ENCODE measurements at regions not wholly inside any gene's neighbourhood (a gene's known extent, or its start where the extent isn't known, plus 50 kb on each side); places are given as distances from the start of the nearest gene placed in this dataset.
A peak's percentile ranks its signal among the peaks of the same experiment; 100 is the strongest.

DNA sequence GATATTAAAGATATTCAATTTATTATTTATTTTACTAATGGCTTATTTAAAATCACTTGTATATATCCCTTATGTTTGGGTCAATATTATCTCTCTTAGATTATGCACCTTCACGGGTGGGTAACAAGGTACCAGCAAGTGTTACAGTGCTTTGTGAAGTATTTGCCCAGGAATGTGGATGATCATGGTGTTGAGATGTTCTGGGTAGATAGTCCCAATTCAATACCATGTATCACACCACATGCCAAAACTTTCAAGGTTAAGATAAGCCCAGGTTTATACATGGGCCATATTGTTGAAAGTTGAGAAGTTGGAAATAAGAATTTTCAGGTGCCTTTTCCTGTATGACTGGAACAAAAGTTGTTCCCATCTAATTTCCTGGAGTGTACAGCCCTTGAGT lies 131.3 kb upstream of the RASSF8 start:
- no peak for DNase-seq (ENCODE audit: low read depth)

DNA sequence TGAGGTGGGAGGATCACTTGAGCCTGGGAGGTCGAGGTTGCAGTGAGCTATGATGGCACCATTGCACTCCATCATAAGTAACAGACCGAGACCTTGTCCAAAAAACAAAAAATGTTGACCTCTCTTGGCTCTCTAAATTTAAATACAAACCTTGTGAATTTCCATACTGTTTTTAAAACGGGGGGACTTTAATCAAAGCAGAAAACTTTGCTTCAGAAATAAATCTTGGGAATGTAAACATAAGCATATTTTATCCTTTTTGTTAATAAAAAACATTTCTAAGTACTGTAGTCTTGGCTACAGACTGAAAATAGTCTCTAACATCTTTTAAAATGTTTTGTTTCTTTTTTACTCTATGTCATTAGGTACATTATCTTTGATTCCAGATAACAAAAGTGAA lies 130.7 kb upstream of the RASSF8 start:
- DNase-seq (ENCODE audit: low read depth): no peak

DNA sequence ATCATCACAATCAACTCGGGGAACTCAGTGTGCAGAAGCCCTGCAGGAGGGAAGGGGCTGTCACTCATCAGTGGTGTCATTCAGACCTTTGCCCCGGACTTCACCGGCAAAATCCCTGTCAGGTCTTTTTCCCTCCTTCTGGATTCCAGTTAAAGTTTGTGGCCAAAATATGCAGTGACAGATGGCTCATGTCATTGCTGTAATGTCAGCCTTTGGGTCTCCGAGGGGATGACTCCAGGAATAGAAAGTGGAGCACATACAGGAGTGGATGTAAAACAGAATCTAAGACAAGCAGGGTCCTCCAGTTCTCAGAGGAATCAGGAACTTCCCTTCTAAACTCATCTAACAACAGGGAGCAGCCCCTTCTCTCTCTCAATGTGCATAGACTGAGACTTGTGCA lies 130.3 kb upstream of the RASSF8 start:
- no peak for DNase-seq (ENCODE audit: low read depth)

DNA sequence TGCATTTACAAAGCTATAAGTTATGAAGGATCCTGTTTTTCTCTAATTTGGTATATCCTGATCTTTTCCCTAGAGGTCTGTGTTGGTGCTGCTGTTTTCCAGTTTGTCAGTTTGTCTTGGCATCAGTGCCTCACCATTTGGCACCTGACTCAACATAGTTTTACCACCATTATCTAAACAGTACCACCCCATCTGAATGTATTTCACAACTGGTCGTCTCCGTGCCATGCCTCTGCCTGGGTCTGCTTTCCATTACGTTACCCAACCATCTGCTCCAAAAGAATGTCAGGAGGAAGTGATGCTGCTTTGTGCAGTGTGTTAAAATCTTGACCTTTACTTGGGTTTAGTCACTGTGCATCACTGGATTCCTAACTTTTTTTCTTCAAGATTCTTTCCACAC lies 129.3 kb upstream of the RASSF8 start:
- peak; percentile 93 for DNase-seq (ENCODE audit: low read depth)

DNA sequence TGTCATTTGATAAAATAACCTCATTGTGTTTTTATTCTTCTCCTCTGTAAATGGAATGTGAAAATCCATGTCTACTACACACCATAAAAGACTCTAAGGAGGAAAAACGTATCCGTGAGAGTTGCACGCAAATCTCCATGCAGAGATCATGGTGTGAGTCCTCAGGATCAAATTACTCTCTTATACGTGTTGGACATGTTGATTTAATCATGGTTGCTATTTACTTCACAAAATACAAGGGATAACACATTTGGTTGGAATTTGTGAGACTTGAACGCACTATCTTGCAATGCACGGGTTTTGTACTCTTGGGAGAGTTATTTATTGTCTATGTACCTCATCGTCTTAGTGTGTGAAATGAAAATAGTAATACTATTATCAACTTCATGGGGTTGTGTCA lies 128.0 kb upstream of the RASSF8 start:
- DNase-seq (ENCODE audit: low read depth): peak; percentile 55

DNA sequence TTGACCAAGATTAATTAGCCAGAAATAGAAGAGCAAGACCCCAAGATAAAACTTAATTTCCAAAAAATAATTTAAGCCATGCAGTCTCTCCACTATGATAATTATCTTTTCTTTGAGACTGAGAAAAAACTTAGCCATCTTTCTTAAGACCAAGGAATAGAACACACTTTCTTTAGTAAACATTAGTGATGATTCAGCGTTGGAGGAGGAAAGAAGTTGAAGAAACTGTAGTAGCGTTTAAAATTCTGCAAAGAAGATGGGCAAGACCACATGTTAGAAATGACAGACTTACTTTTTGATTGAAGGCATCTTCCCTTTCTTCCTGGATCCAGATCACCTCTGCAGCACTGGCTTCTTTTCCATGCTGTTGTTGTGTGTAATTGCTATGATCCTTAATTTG lies 124.8 kb upstream of the RASSF8 start:
- DNase-seq (ENCODE audit: low read depth): no peak

DNA sequence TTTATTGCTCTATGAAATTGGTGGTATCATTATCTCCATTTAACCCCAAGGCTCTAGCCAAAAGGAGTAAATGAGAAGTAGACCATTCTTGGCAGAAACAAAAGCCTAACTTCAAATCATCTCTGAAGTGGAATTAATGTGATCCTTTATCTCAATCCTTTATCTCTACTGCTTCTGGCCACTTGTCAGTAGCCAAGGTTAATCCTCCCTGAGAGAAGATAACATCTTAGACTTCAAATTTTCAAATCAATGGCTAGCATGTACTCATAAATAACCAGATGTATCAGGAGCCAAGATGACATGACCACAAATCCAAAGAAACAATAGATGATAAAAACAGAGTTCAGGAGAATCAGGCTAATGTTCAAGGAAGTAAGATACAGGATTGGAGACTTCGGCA lies 123.1 kb upstream of the RASSF8 start:
- peak; percentile 45 for DNase-seq (ENCODE audit: low read depth)

DNA sequence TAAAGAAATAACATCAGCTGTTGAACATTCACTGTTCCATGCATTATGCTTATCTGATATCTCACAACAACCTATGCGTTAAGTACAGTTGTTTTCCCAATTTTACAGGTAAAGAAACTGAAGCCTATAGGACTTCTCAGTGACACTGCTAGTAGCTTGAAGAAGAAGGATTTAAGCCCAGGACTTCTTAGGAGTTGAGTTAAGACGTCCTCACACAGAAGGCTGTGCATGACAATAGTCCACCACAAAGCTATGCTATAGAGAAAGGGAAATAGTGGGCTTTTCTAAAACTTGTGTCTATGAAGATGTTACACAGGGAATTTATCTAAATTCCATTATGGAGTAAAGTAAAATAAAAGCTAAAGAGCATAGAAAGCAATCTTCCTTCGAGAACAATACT lies 120.5 kb upstream of the RASSF8 start:
- DNase-seq (ENCODE audit: low read depth): no peak

DNA sequence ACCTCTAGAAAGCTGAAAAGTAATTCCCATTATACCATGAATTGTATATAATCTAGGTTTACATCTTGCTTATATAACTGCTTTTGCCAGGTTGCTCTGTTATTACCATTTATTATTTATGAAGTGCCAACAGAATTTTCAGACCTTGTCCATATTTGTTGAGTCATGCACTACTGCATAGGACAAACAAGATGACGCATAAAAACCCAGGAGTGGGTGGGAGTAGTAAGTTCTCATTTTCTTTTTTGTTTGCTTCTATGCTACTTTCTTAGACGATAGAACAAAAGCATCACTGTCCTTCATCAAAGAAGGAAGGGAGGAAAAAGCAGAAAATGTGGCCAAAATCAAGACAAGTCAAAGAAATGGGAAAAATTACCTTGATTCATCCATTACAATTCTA lies 119.0 kb upstream of the RASSF8 start:
- DNase-seq (ENCODE audit: low read depth): peak; percentile 43

DNA sequence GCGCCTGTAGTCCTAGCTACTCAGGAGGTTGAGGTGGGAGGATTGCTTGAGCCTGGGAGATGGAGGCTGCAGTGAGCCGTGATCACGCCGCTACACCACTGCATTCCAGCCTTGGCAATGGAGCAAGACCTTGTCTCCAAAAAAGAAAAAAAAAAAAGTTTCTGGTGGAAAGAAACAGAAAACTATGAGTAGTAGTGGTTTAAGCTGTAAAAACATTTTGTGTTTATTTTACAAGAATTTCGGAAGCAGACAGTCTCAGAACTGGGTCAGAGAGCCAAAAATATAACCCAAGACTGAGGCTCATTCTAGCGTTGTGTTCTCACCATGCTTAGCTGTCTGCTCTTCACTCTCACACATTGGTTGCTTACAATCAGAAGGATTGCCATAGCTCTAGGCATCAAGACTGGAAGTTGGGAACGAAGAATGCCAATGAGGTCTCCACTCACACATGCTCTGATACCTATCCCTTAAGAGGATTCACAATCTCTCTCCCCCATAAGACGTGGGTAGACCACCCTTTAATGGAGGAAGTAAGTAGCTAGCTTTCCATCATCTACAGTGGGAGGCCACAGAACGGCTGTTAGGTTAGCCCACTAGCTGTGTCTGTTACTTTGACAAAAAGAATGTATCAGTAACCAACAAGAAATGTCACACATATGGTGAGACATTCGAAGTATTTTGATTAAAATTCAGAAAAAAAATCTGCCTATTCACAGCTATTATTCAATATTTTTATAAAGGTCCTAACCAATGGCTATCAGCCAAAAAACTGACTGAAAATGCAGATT lies 117.6 kb upstream of the RASSF8 start:
- no peak for DNase-seq (ENCODE audit: low read depth)

DNA sequence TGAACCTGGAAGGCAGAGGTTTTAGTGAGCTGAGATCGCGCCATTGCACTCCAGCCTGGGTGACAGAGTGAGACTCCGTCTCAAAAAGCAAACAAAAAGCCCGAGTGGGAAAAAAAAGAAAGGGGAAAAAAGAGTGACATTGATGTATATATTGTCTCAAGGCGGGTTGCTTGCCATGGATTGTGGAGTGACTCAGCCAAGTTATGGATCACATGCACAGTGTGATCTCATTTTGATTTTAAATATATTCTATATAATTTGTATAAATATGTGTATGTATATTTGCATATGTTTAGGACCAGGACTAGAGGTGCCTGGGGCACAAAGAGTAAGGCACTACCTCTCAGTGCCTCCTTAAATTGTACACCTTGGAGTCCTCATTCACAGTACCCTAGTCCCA lies 116.2 kb upstream of the RASSF8 start:
- DNase-seq (ENCODE audit: low read depth): no peak

DNA sequence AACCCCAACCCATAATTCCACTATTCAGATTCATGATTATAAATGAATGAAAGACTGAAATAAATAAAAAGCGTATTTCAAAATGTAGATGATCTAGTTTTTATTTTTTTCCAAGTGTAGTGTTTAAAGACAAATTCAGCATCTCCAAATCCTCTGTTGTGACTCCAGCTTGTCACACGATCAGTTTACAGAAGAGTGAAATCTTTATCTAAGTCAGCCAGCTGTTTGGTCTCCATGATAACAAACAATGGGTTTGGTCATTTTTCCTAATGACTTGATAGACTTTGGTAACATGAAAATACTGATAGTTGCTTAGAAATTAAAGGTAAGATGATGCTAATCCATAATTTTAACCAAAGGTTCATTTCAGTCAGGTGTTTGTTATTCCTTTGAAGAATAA lies 114.5 kb upstream of the RASSF8 start:
- DNase-seq (ENCODE audit: low read depth): no peak

DNA sequence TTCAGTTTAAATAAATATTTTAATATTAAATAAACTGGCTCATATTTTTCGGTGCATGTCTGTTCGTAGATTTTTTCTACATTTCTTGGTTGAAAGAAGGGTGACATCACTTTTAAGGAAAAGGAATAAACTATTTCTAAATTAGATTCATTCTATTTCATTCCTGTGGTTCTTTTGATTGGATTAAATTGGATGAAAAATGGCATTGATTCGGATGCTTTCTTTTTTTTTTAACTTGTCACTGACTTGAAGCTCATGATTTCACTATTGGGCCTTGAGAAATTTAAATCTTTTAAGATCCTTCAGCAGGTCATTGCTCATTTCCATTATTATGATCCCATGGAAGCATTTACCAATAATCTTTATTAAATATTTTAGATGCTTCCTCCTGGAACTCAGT lies 113.1 kb upstream of the RASSF8 start:
- no peak for DNase-seq (ENCODE audit: low read depth)

DNA sequence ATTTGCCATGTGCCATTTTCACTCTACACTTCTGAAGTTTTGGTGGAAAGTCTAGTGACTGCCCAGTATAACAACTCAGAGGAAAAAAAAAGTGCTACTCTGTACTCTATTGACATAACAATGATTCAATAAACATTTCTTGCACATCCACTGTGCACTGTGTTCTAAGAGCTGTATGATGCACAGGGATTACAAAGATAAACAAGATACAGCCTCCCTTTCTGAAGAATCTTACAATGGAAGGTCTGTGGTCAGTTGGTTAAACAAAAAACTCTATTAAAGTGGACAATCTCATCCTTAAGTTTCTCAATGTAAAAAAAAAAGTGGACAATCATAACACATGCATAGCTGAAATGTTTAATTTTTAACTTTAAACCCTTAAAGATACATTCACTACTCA lies 105.7 kb upstream of the RASSF8 start:
- DNase-seq (ENCODE audit: low read depth): no peak

DNA sequence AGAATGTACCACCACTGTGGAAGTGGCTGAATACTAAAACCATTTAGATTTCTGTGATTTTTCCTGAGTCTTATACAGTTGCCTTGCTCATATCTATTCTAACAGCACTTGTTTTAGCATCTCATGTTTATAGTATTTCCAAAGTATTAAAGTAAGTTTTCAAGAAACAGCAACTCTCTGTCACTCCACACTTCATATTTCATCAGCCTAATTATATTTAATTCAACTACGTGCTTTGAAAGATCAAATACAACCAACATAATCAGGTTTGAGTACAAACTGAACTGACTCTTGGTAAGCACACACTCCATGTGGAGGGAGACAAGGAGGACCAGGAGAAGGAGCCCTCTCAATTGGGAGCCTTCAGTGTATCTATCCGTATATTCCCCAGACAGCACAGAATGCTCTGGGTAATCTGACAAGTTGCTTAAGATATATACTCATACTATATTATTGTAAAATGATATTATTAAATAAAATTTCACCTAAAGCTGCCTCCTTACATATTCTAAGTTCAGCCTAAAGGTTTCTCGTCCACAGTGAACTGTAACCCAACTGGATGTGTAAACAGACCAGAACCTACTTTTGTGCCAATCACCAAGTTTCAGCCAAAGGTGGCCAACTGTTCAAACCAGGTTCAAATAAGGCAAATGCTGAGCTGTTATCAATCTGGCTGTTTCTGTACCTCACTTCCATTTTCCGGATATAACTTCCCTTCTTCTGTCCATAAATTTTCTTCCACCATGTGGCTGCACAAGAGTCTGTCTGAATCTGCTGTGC lies 105.0 kb upstream of the RASSF8 start:
- no peak for DNase-seq (ENCODE audit: low read depth)

DNA sequence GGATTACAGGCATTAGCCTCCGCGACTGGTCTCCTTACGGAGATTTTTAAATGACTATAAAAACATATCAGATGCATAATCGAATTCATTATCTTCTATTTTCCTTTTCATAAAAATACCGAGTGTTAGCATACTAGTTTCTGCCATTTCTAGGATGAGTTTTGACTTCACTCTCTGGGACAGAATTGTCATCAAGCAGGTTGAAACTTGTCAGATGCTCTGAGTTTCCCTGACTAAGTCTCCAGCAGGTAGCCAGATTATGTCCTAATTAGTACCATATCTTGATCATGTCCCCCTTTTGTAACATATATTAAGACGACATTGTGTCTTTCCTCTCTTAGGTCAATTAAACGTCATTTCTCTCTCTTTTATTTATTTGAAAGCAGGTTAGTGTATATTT lies 103.5 kb upstream of the RASSF8 start:
- no peak for DNase-seq (ENCODE audit: low read depth)

DNA sequence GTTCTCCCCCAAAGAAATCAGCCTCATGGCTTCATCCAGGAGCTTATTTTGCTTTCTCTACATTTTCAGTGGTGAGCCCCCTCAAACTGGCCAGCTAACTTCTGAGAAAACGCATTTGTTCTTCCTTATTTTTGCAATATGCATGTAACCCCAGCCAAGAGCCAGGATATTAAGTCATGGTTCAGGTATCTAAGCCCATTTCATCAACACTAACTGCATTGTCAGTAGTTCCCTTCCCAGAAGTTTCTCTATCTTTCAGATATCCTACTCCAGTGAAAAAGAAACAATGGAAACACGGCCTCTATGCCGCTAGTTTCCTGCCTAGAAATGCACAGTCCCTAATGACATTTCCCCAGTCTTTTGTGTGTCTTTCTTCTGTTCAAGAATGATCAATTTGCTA lies 102.8 kb upstream of the RASSF8 start:
- no peak for DNase-seq (ENCODE audit: low read depth)

DNA sequence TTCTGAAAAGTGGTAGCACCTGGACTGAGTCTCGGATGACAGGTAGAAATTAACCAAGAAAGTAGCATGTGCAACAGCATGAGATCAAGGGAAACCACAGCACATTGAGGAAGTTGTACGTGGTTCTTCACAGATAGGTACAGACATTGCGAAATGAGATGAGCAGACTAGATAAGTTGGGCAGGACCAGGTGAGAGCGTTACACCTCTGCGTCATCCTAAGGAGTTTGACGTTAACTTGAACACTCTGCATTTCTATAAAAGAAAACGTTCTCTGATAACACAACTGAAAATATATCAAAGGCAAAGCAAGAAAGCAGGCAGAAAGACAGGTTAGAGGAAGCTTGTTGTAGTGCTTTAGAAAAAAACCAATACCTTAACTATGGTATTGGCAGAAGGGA lies 98.5 kb upstream of the RASSF8 start:
- no peak for DNase-seq (ENCODE audit: low read depth)

DNA sequence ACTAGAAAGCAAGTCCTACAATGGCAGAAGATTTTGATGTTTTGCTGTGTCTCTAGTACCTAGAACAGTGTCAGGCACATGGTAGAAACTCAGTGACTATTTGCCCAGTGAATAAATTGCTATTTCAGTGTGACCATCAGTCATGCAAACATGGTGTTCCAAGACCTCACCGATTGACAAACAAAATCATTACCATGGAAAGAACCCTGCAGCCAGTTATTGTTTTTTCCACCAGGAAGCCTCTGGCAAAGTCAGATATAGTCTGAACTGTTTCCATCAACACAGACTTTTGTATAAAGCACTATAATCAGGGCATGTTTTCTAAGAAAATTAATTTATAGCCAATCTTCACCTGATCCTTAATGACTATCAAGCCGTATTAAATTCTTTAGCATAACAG lies 97.3 kb upstream of the RASSF8 start:
- DNase-seq (ENCODE audit: low read depth): no peak

DNA sequence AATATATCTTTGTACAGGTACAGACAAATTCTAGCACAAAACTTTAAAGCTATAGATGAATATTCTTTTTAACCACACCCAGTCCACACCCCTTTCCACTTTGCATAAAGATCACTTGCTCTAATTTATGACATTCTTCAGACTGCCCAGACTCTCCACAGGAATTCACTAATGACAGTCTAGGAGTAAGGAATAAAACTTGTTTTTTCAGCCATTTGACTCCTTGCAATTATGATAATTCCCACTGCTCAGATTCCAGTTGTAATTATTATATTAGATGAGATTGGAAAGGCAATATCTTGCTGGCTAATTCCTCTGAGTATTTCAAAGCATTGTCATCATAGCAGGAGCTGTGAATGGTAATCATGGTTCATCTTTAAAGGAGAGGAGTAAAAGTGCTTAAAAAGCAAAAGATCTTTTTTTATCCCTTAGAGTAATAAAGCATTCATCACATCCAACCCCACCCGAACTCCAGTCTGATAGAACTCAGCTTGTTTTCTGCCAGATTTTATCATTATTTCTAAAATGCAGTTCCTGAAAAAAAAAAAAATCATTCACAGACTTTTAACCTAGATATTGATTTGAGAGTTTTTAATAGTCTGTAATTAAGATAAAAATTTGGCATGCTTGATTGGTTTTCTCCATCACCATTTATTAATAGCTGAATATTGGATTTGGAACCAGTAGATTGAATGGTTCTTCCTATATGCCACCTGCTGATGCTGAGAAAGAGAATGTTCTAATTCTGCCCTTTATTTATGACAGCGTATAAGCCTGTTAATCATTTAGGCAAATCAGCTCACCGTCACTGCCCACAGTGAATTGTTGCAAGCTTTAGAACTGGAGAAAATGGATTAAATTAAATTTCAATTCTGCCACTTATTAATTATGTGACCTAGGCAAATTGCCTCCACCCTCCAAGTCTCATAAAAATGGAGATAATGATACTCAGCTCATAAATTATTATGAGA lies 93.9 kb upstream of the RASSF8 start:
- peak; percentile 28 for DNase-seq (ENCODE audit: low read depth)

DNA sequence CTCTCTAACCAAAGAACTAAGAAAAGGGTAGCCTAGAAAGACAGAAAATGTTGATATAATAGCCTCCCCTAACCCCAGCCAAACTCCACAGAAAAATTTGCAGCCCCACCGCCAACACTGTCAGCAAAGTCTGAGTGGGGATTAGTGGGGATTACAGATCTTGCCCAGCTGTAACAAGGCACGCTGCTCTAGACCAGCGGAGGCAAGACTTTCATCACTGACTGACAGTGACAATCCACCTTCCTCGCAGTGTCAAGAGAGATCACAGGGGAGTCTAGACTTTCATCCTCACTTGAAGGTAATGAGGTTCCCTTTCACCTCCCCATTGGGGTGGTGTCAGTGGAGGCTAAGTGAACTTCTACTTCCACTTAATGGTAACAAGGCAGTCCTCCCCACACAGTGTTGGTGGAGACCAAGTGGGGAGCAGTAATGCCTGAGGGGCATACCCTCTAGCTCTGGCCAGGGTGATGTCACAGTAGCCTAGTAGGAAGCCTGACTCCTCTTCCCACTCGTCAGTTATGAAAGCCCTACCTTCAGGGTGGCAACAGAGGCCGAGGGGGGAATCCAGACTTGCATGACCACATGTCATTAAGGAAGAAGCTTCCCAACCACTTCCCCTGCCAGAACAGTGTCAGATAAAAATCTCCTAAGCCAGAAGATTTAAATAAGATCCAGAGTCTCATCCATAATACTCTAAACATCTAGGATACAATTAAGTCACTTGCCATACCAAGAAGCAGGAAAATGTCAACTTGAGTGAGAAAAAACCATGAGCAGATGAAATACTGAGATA lies 91.7 kb upstream of the RASSF8 start:
- peak; percentile 75 for DNase-seq (ENCODE audit: low read depth)

DNA sequence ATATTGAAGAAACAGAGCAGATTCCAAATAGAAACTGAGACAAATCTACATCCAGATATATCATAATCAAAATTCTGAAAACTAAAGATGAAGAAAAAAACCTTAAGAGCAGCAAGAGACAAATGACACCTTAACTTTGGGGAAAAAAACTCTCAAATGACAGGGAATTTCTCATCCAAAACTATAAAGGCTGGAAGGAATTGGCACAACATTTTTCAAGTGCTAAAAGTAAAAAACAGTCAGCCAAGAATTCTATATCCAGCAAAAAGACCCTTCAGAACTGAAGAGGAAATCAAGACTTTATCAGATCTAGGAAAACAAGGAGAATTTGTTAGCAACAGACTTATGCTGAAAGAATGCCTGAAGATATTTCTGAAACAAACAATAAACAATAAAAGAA lies 90.3 kb upstream of the RASSF8 start:
- no peak for DNase-seq (ENCODE audit: low read depth)

Measured in RPMI7951 (cell line).